Esophagus muscularis mucosa (tissue), 4 donors: ENCODE measurements at regions not wholly inside any gene's neighbourhood (a gene's known extent, or its start where the extent isn't known, plus 50 kb on each side); places are given as distances from the start of the nearest gene placed in this dataset.
"Not testable (repeated sequence)": the region's sequence is repeated elsewhere in the genome, so short reads cannot be mapped to it uniquely, and the experiment has no call there.

ENCODE experiments used
- DNase-seq: peaks from one replicate; pipeline ENCODE4 v3.0.0-alpha.2; 2017; ENCODE audit errors: extremely low spot score
- H3K27ac ChIP-seq, 4 donors: fragments of 200-600 bp; sonication (generic); replicated peaks in 1 of 4; 1 replicate in 3 of 4; 2 replicates in 1 of 4; pipeline ENCODE4 v1.5.1; 2016 to 2019; ENCODE audit warnings: mild to moderate bottlenecking in 1 of 4
- H3K27me3 ChIP-seq, 4 donors: fragments of 200-600 bp; sonication (generic); one replicate each; pipeline versions ENCODE4 v1.5.1 to v1.6.0; 2016 to 2019
- H3K36me3 ChIP-seq, 4 donors: fragments of 200-600 bp; sonication (generic); one replicate each; pipeline ENCODE4 v1.5.1; 2016 to 2019
- H3K4me1 ChIP-seq, 4 donors: fragments of 200-600 bp; sonication (generic); one replicate each; pipeline ENCODE4 v1.5.1; 2016 to 2019
- H3K4me3 ChIP-seq, 4 donors: fragments of 200-600 bp; sonication (generic); 1 replicate in 2 of 4; 2 replicates in 2 of 4; pipeline ENCODE4 v1.5.1; 2016 to 2019; ENCODE audit warnings: mild to moderate bottlenecking in 4 of 4, moderate library complexity in 1 of 4
- H3K9me3 ChIP-seq, 4 donors: fragments of 200-600 bp; sonication (generic); 1 replicate in 3 of 4; 2 replicates in 1 of 4; pipeline ENCODE4 v1.5.1; 2016 to 2019
- WGBS: methylation state at CpG from one replicate; pipeline ENCODE4 v1.1.5; 2018; 5-methylcytosine and 5-hydroxymethylcytosine counted together
- intact Hi-C: fragments of 100-400 bp; cut with DNase I; formaldehyde crosslinking; loops from one replicate; pipeline ENCODE4 v1.15.1; 2023

DNA sequence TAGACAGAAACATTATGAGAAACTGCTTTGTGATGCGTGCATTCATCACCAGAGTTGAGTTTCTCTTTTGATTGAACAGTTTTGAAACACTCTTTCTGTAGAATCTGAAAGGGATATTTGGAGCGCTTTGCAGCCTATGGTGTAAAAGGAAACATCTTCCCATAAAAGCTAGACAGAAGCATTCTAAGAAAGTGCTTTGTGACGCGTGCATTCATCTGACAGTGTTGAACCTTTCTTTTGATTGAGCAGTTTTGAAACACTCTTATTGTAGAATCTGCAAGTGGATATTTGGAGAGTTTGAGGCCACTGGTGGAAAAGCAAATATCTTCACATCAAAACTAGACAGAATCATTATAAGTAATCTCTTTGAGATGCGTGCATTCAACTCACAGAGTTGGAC is 3131.6 kb downstream of the TUBA3C start:
- H3K27ac ChIP-seq, H3K9me3 ChIP-seq, DNase-seq, H3K4me3 ChIP-seq, H3K36me3 ChIP-seq, H3K4me1 ChIP-seq, intact Hi-C loops, H3K27me3 ChIP-seq: not testable (repeated sequence)
- 36% methylated on average over 2 of the region's 5 CpGs for WGBS

DNA sequence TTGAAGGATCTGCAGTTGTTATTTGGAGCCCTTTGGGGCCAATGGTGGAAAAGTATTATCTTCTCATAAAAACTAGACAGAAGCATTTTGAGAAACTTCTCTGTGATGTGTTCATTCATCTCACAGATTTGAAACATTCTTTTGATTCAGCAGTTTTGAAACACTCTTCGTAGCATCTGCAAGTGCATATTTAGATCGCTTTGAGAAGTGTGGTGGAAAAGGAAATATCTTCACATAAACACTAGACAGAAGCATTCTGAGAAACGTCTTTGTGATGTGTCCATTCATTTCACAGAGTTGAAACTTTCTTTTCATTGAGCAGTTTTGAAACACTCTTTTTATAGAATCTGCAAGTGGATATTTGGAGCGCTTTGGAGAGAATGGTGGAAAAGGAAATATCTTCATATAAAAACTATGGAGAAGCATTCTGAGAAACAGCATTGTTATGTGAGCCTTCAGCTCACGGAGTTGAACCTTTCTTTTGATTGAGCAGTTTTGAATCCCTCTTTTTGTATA is 3164.1 kb downstream of the TUBA3C start:
- 46% methylated on average over 5 of the region's 5 CpGs for WGBS
- intact Hi-C loops, H3K27me3 ChIP-seq, DNase-seq, H3K27ac ChIP-seq, H3K36me3 ChIP-seq, H3K4me1 ChIP-seq, H3K4me3 ChIP-seq: not testable (repeated sequence)
- H3K9me3 ChIP-seq, result peaks cover 0 to 55% (median 32%) of the 10 kb centered on the region in 4 donors

DNA sequence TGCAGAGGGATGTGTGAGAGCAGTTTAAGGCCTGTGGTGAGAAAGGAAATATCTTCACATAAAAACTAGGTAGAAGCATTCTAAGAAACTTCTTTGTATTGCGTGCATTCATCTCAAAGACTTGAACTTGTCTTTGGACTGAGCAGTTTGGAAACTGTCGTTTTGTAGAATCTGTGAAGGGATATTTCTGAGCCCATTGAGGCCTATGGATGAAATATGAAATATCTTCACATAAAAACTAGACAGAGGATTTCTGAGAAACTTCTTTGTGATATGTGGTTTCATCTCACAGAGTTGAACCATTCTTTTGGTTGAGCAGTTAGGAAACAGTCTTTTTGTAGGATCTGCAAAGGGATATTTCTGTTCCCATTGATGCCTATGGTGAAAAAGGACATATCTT is 3173.4 kb downstream of the TUBA3C start:
- H3K27ac ChIP-seq, H3K27me3 ChIP-seq, H3K4me3 ChIP-seq, H3K4me1 ChIP-seq, intact Hi-C loops, H3K36me3 ChIP-seq, DNase-seq: not testable (repeated sequence)
- 21% methylated on average over 2 of the region's 2 CpGs for WGBS
- peaks cover 0 to 43% (median 26%) of the 10 kb centered on the region in 4 donors for H3K9me3 ChIP-seq
